ENCODE measurements at regions not wholly inside any gene's neighbourhood (a gene's known extent, or its start where the extent isn't known, plus 50 kb on each side); places are given as distances from the start of the nearest gene placed in this dataset.

GRCh38 chr4:29717287-29718057 is 1002.7 kb upstream of the PCDH7 start:
- intact Hi-C loops (cut with micrococcal nuclease; ENCODE audit: unreplicated experiment): no loop called here
- H3K4me2 ChIP-seq (ENCODE audit: low read depth, low read length): no peak overlapping the region
- no peak for FAIRE-seq
- no peaks in the 10 kb centered on the region for H3K79me2 ChIP-seq (ENCODE audit: insufficient read depth, low read length)
- H3K4me3 ChIP-seq (replicated peaks in 1 of 3; ENCODE audit: insufficient read depth in 1 of 3, low read depth in 2 of 3, low read length in 3 of 3): no peak overlapping the region
- BruUV-seq (replicated peaks): no TSS peak
- H2AFZ ChIP-seq (ENCODE audit: low read length): no peak overlapping the region
- no peaks in the 10 kb centered on the region for H3K27me3 ChIP-seq (ENCODE audit: control insufficient read depth in 1 of 2, insufficient read depth in 2 of 2, low read length in 2 of 2)
- in situ Hi-C loops (cut with HindIII; ENCODE audit: extremely low pct_ligation_motif_present, low pct_unique_long_range_greater_than_20kb): no loop called here
- H3K36me3 ChIP-seq (replicated peaks in 1 of 2; ENCODE audit: control insufficient read depth in 1 of 2, insufficient read depth in 2 of 2, low read length in 2 of 2): no peaks in the 10 kb centered on the region
- no peak overlapping the region for H3K9ac ChIP-seq (ENCODE audit: insufficient read depth, low read depth, low read length)
- DNase-seq (ENCODE audit: low spot score): no peak
- WGBS (ENCODE audit: low lambda C conversion rate): 23% methylated on average over 10 of the region's 10 CpGs
- TF ChIP-seq ZNF790 (CRISPR knock-in tag; IDR thresholded peaks at IDR 0.05; ENCODE audit: borderline replicate concordance) (no peak), ZNF280D (CRISPR knock-in tag; IDR thresholded peaks at IDR 0.05) (no peak)
- no peaks in the 10 kb centered on the region for H4K20me1 ChIP-seq (ENCODE audit: insufficient read depth, low read length)
- H3K27ac ChIP-seq (ENCODE audit: extremely low read length, insufficient read depth, low read length): no peak overlapping the region
- H3K4me1 ChIP-seq (ENCODE audit: insufficient read depth, low read length): no peaks in the 10 kb centered on the region
- CTCF ChIA-PET (ENCODE audit: low intra/inter-chr PET ratio, low total read pairs): no interaction called here
- ATAC-seq: no peak
- POLR2A ChIA-PET: no interaction called here
- H3K9me3 ChIP-seq (ENCODE audit: low read length): peaks cover 37% of the 10 kb centered on the region

GRCh38 chr4:29718136-29718535 is 1002.0 kb upstream of the PCDH7 start:
- H3K4me2 ChIP-seq (ENCODE audit: low read depth, low read length): no peak overlapping the region
- intact Hi-C loops (cut with micrococcal nuclease; ENCODE audit: unreplicated experiment) (no loop called here), in situ Hi-C loops (cut with HindIII; ENCODE audit: extremely low pct_ligation_motif_present, low pct_unique_long_range_greater_than_20kb) (no loop called here)
- no peaks in the 10 kb centered on the region for H3K79me2 ChIP-seq (ENCODE audit: insufficient read depth, low read length)
- H3K4me3 ChIP-seq (replicated peaks in 1 of 3; ENCODE audit: insufficient read depth in 1 of 3, low read depth in 2 of 3, low read length in 3 of 3): no peak overlapping the region
- DNase-seq (ENCODE audit: low spot score): no peak
- H3K27me3 ChIP-seq (ENCODE audit: control insufficient read depth in 1 of 2, insufficient read depth in 2 of 2, low read length in 2 of 2): no peaks in the 10 kb centered on the region
- H3K36me3 ChIP-seq (replicated peaks in 1 of 2; ENCODE audit: control insufficient read depth in 1 of 2, insufficient read depth in 2 of 2, low read length in 2 of 2): no peaks in the 10 kb centered on the region
- no peaks in the 10 kb centered on the region for H4K20me1 ChIP-seq (ENCODE audit: insufficient read depth, low read length)
- no peak for ATAC-seq
- peaks cover 31% of the 10 kb centered on the region for H3K9me3 ChIP-seq (ENCODE audit: low read length)
- BruUV-seq (replicated peaks): no TSS peak
- ChIA-PET POLR2A (no interaction called here), CTCF (ENCODE audit: low intra/inter-chr PET ratio, low total read pairs) (no interaction called here)
- H2AFZ ChIP-seq (ENCODE audit: low read length): no peak overlapping the region
- H3K27ac ChIP-seq (ENCODE audit: extremely low read length, insufficient read depth, low read length): no peak overlapping the region
- H3K9ac ChIP-seq (ENCODE audit: insufficient read depth, low read depth, low read length): no peak overlapping the region
- no peaks in the 10 kb centered on the region for H3K4me1 ChIP-seq (ENCODE audit: insufficient read depth, low read length)
- FAIRE-seq: no peak
- no peak for TF ChIP-seq ZNF276 (CRISPR knock-in tag; IDR thresholded peaks at IDR 0.05; ENCODE audit: low read depth)
- TF ChIP-seq ZMYM3 (CRISPR knock-in tag; IDR thresholded peaks at IDR 0.05): no peak
- TF ChIP-seq, protein P1, sequence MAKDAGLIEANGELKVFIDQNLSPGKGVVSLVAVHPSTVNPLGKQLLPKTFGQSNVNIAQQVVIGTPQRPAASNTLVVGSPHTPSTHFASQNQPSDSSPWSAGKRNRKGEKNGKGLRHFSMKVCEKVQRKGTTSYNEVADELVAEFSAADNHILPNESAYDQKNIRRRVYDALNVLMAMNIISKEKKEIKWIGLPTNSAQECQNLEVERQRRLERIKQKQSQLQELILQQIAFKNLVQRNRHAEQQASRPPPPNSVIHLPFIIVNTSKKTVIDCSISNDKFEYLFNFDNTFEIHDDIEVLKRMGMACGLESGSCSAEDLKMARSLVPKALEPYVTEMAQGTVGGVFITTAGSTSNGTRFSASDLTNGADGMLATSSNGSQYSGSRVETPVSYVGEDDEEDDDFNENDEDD (CRISPR knock-in tag; IDR thresholded peaks at IDR 0.05; ENCODE audit: borderline replicate concordance): no peak
- no peak for TF ChIP-seq MED8 (CRISPR knock-in tag; IDR thresholded peaks at IDR 0.05; ENCODE audit: insufficient replicate concordance)
- TF ChIP-seq KDM4B (CRISPR knock-in tag; IDR thresholded peaks at IDR 0.05): no peak
- no peak for TF ChIP-seq ZNF780A (CRISPR knock-in tag; IDR thresholded peaks at IDR 0.05)
- TF ChIP-seq, protein P2, sequence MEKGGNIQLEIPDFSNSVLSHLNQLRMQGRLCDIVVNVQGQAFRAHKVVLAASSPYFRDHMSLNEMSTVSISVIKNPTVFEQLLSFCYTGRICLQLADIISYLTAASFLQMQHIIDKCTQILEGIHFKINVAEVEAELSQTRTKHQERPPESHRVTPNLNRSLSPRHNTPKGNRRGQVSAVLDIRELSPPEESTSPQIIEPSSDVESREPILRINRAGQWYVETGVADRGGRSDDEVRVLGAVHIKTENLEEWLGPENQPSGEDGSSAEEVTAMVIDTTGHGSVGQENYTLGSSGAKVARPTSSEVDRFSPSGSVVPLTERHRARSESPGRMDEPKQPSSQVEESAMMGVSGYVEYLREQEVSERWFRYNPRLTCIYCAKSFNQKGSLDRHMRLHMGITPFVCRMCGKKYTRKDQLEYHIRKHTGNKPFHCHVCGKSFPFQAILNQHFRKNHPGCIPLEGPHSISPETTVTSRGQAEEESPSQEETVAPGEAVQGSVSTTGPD (CRISPR knock-in tag; IDR thresholded peaks at IDR 0.05): no peak
- no peak for TF ChIP-seq ZNF776 (CRISPR knock-in tag; IDR thresholded peaks at IDR 0.05)
